SK-N-SH (cell line): ENCODE measurements at regions not wholly inside any gene's neighbourhood (a gene's known extent, or its start where the extent isn't known, plus 50 kb on each side); places are given as distances from the start of the nearest gene placed in this dataset.

Experiments
- CTCF ChIP-seq: fragments of 200-600 bp; sonication (generic); IDR thresholded peaks from 2 replicates; pipeline ENCODE4 v1.6.1; 2017; ENCODE audit warnings: antibody characterized with exemption, mild to moderate bottlenecking, moderate library complexity
- ELF1 ChIP-seq: IDR thresholded peaks from 2 replicates; pipeline ENCODE4 v1.4.0; 2012
- EZH2phosphoT487 ChIP-seq: fragments of 200-600 bp; sonication (generic); IDR thresholded peaks from 2 replicates; pipeline ENCODE4 v1.6.1; 2017; ENCODE audit warnings: low read depth, mixed run types, mild to moderate bottlenecking, antibody characterized with exemption, moderate library complexity, borderline replicate concordance
- REST ChIP-seq: IDR thresholded peaks from 2 replicates; pipeline ENCODE4 v1.6.1; 2012; ENCODE audit warnings: mild to moderate bottlenecking, low read depth, low read length, moderate library complexity

- TF ChIP-seq EZH2phosphoT487 (no peak), CTCF (no peak), ELF1 (no peak), REST (no peak)
These were observed 166.7 kb upstream of the PWP1 start for GRCh38 chr12:107518868-107519267.
